AG08396 (cell line): ENCODE measurements at regions not wholly inside any gene's neighbourhood (a gene's known extent, or its start where the extent isn't known, plus 50 kb on each side); places are given as distances from the start of the nearest gene placed in this dataset.
A peak's percentile ranks its signal among the peaks of the same experiment; 100 is the strongest.
"Not testable (repeated sequence)": the region's sequence is repeated elsewhere in the genome, so short reads cannot be mapped to it uniquely, and the experiment has no call there.

ENCODE experiments used
- DNase-seq: peaks from one replicate; pipeline ENCODE4 v3.0.0; 2012; ENCODE audit warnings: low spot score, mixed read lengths

- not testable (repeated sequence) for DNase-seq
These were observed 180.0 kb downstream of the RTP5 start for GRCh38 chr2:242049492-242049891.

GRCh38 chr2:242051463-242051862 is 181.9 kb downstream of the RTP5 start:
- DNase-seq: no peak

- DNase-seq: no peak
These were observed 182.9 kb downstream of the RTP5 start for GRCh38 chr2:242052421-242052820.

GRCh38 chr2:242053921-242054320 is 184.4 kb downstream of the RTP5 start:
- no peak for DNase-seq

GRCh38 chr2:242054406-242054805 is 184.9 kb downstream of the RTP5 start:
- DNase-seq: no peak

GRCh38 chr2:242054881-242055801 is 185.6 kb downstream of the RTP5 start:
- DNase-seq: no peak

- no peak for DNase-seq
These were observed 186.5 kb downstream of the RTP5 start for GRCh38 chr2:242056026-242056425.

- DNase-seq: no peak
These were observed 187.3 kb downstream of the RTP5 start for GRCh38 chr2:242056785-242057184.

GRCh38 chr2:242057379-242058040 is 188.0 kb downstream of the RTP5 start:
- DNase-seq: no peak

- no peak for DNase-seq
These were observed 188.7 kb downstream of the RTP5 start for GRCh38 chr2:242058116-242058680.

- DNase-seq: no peak
These were observed 190.0 kb downstream of the RTP5 start for GRCh38 chr2:242059566-242059965.

- DNase-seq: peak; percentile 55
These were observed 190.8 kb downstream of the RTP5 start for GRCh38 chr2:242060212-242060835.

- DNase-seq: not testable (repeated sequence)
These were observed 192.4 kb downstream of the RTP5 start for GRCh38 chr2:242061930-242062329.

- no peak for DNase-seq
These were observed 193.9 kb downstream of the RTP5 start for GRCh38 chr2:242063436-242063835.

- no peak for DNase-seq
These were observed 194.3 kb downstream of the RTP5 start for GRCh38 chr2:242063850-242064249.

GRCh38 chr2:242064364-242065250 is 195.1 kb downstream of the RTP5 start:
- no peak for DNase-seq

GRCh38 chr2:242065426-242065825 is 195.9 kb downstream of the RTP5 start:
- no peak for DNase-seq

GRCh38 chr2:242069018-242069417 is 199.5 kb downstream of the RTP5 start:
- no peak for DNase-seq

GRCh38 chr2:242069938-242070395 is 200.4 kb downstream of the RTP5 start:
- not testable (repeated sequence) for DNase-seq

GRCh38 chr2:242070726-242071125 is 201.2 kb downstream of the RTP5 start:
- DNase-seq: not testable (repeated sequence)

- not testable (repeated sequence) for DNase-seq
These were observed 201.8 kb downstream of the RTP5 start for GRCh38 chr2:242071377-242071776.
